HG03139 (cell line): ENCODE measurements at regions not wholly inside any gene's neighbourhood (a gene's known extent, or its start where the extent isn't known, plus 50 kb on each side); places are given as distances from the start of the nearest gene placed in this dataset.
"Not testable (repeated sequence)": the region's sequence is repeated elsewhere in the genome, so short reads cannot be mapped to it uniquely, and the experiment has no call there.

Source experiments
- ATAC-seq: cut with Tn5 transposase; IDR thresholded peaks from one replicate; pipeline ENCODE4 v1.9.1; 2021; ENCODE audit not compliant: unreplicated experiment

- no peak for ATAC-seq
These were observed 606.0 kb upstream of the PITX2 start for GRCh38 chr4:111228874-111229273.

DNA sequence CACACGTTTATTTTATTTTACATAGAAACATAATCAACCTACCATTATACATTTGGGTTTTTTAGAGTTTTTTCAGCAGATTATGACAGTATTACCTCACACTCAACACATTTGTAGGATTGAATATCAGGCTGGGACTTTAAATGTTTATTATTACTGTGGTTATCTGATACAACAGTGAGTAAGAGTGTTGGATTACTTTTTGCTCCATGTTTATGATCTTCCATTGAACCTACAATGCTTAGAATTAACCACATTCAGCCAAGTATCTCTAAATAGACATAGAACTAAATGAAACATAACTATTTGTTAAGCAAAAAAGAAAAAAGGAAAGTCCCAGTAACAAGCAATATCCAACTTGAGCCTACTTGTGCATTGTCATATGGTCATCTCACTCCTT, 607.4 kb upstream of the PITX2 start:
- ATAC-seq: no peak

GRCh38 chr4:111231281-111231680, 608.4 kb upstream of the PITX2 start:
- no peak for ATAC-seq

DNA sequence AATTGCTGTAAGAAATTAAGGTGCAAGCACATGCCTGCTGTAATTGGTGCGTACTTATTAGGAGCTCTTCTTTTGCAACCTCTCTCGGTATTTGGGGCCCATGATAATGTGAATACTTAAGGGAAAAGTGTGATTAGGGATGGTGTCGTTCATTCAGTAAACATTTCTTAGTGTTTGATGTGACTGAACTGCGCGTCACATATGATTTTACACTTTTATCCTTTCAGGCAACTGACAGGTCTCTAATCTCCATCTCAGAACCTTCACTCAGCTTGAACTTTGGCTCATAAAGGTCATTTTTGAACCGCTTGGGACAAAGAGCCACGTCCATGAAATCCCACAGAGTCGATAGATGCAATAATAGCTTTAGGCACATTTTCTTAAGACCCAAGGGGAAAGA, 612.1 kb upstream of the PITX2 start:
- ATAC-seq: no peak

GRCh38 chr4:111263836-111264235, 641.0 kb upstream of the PITX2 start:
- no peak for ATAC-seq

- ATAC-seq: no peak
These were observed 644.1 kb upstream of the PITX2 start for GRCh38 chr4:111266937-111267336.

GRCh38 chr4:111267786-111268185, 644.9 kb upstream of the PITX2 start:
- no peak for ATAC-seq

DNA sequence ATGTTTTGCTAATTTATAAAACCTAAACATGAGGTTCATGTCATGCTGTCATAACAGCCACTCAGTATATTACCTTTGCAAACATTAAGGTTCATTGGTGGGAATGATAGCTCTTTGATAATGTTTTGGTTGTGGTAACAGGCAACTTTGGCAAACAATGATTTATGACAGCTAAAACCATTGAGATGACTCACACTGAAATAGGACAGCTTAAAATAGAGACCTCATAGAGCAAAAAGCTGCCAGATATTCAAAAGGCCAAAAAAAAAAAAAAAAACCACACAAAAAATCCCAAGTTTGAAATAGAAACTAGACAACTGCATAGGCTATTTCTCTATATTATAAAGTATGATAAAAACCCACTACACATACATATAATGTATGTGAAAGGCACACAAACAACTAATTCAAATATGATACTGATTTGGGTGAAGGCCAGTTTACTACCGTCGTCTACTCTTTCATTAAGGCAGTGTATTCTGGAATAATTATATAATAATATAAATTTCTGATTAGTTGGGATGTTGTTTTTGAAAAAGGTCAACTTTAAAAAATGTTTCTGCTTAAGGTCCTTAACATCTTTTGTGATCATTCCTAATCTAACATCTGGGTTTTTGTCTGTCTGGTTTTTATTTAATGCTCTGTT, 646.0 kb upstream of the PITX2 start:
- no peak for ATAC-seq

DNA sequence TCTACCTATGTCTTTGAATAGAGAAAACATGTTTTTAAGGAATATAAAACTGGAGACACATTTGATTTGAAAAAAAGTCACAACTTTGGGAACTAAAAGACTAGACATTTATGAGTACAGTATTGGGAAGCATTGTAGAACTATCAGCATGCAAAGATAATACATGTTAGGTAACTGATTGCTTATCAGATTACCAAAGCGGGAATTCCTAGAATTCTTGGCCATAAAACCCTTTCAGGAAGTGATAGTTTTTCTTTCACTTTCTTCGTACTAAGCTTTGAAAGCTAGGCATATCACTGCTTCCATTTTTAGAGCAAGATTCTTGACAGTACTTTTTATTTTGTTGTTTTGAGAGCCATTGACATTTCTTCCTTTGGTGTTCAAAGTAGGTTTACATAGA, 646.6 kb upstream of the PITX2 start:
- ATAC-seq: no peak

GRCh38 chr4:111274060-111274459, 651.2 kb upstream of the PITX2 start:
- ATAC-seq: no peak

DNA sequence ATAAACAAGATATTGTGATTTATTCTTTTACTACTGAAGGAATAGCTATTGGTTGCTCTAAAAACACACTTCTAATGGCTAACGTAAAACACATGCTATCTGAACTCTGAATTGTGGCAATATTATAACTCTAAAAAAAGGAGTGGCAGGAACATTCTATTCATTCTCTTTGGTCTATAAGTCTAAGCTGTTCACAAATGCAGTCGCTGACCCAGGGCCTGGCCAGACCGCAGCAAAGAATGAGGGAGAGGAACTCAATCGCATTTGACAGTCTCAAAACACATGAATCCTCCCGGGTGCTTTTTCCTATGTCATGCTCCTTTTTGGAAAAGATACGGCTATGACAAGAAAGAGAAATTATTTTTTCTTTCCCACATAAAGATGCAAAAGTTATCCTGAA, 651.6 kb upstream of the PITX2 start:
- ATAC-seq: no peak

- ATAC-seq: no peak
These were observed 658.3 kb upstream of the PITX2 start for GRCh38 chr4:111281219-111281618.

DNA sequence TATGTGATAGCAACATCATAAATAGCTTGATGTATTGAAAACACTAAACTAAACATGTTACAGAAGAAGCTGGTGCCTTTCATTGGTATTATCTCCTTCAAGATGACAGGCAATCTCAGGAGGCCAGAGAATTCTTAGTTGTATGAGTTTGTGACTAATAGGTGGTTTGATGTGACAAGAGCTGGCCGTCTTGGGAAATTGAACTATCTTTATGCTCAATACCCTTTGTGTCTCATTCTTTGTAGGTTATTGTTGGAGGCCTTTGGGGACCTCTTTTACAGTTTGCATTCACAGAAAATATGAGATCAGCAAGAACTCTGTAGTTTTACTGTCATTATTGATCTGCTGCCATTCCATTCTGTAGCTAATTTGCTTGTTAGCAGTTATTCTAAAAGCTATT, 659.2 kb upstream of the PITX2 start:
- ATAC-seq: no peak

DNA sequence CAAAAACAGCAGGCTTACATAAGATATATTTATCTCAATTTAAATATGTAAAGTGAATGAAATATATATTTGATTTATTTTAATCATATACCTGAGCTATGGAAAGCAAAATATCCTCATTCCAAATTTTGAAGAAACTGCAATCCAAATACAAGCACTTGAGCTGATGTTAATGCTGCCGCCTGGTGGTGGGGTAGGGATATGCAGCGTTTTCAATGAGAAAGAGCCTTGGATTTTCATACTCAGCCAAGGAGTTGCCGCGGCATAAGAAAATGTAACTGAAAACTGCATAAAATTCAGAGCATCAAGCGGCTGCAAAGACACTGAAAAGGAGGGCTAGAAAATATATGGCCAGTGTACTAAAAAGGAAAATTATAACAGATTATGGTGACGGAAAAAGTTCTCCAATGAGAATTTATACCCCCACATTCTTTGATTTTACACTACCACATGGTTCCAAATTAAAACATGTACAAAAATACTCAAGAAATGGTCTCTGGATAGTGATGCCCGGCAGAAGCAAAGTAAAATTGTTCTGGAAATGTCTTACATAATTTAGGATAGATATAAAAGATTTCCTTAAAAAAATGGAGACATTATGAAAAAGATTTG, 660.3 kb upstream of the PITX2 start:
- no peak for ATAC-seq

GRCh38 chr4:111296466-111296865, 673.6 kb upstream of the PITX2 start:
- no peak for ATAC-seq

DNA sequence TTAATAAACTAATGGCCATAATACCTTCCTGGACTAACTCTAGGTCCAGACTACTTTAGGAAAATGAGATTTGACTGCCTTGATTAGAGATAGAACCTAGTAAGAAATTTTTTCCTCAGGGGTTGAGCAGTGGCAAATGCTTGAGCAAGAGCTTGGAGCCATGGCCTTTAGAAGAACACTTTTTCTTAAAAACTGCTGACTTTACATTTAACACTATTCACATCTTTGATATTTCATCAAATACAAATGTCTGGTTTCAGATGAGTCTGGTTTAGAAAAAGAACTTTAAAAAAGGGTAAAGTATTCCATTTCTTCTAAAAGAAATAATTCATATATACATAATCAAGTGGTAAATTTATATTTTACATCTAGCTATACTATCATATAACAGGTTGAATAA, 680.9 kb upstream of the PITX2 start:
- no peak for ATAC-seq

- no peak for ATAC-seq
These were observed 700.6 kb upstream of the PITX2 start for GRCh38 chr4:111323496-111323895.

- ATAC-seq: no peak
These were observed 701.0 kb upstream of the PITX2 start for GRCh38 chr4:111323916-111324315.

DNA sequence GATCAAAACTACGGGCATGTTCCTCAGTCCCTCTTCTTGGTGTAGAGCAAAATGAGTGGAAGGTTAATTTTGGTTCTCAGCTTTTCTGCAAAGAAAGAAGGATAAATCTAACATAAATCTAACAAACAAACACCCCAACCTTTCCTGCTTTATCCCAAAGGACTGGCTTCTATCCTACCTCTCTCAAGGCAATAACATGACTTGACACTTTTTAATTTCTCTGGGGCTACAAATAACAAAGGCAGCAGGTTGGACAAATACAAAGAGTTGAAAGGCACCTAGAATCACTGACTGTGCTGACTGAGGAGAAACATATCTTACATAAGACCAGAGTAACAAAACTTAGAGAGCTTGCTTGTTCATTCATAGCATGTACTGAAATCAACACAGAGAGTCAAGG, 703.6 kb upstream of the PITX2 start:
- ATAC-seq: no peak

GRCh38 chr4:111330786-111331185, 707.9 kb upstream of the PITX2 start:
- no peak for ATAC-seq

GRCh38 chr4:111334361-111334760, 711.5 kb upstream of the PITX2 start:
- no peak for ATAC-seq

DNA sequence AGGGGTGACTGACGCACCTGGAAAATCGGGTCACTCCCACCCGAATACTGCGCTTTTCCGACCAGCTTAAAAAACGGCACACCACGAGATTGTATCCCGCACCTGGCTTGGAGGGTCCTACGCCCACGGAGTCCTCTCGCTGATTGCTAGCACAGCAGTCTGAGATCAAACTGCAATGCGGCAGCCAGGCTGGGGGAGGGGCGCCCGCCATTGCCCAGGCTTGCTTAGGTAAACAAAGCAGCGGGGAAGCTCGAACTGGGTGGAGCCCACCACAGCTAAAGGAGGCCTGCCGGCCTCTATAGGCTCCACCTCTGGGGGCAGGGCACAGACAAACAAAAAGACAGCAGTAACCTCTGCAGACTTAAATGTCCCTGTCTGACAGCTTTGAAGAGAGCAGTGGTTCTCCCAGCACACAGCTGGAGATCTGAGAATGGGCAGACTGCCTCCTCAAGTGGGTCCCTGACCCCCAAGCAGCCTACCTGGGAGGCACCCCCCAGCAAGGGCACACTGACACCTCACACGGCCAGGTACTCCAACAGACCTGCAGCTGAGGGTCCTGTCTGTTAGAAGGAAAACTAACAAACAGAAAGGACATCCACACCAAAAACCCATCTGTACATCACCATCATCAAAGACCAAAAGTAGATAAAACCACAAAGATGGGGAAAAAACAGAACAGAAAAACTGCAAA, 714.5 kb upstream of the PITX2 start:
- ATAC-seq: not testable (repeated sequence)

- ATAC-seq: no peak
These were observed 736.7 kb upstream of the PITX2 start for GRCh38 chr4:111359602-111360001.
